Renal cortex interstitium (tissue), 11 donors: ENCODE measurements at regions not wholly inside any gene's neighbourhood (a gene's known extent, or its start where the extent isn't known, plus 50 kb on each side); places are given as distances from the start of the nearest gene placed in this dataset.
A peak's percentile ranks its signal among the peaks of the same experiment; 100 is the strongest.

Experiments used
- DNase-seq, 11 donors: peaks; one replicate each; pipeline ENCODE4 v3.0.0-alpha.2; 2013; ENCODE audit warnings: low read depth in 9 of 11, low spot score in 4 of 11; ENCODE audit errors: extremely low read depth in 1 of 11

DNA sequence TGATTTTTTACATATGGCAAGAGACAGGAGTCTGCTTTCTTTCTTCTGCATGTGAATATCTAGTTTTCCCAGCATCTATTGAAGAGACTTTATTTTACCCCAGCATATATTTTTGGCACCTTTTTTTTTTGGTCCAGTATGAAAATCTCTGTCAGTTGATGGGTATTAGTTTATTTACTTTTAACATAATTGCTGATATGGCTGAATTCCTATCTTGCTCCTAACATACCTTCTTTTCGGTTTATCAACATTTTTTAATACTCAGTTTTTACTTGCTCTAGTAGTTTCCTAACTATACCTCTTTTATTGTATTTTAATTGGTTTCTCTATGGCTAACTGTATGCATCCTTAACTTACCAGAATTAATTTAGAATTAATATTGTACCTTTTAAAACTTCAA, 77.5 kb upstream of the PDE7B start:
- DNase-seq: no peak

DNA sequence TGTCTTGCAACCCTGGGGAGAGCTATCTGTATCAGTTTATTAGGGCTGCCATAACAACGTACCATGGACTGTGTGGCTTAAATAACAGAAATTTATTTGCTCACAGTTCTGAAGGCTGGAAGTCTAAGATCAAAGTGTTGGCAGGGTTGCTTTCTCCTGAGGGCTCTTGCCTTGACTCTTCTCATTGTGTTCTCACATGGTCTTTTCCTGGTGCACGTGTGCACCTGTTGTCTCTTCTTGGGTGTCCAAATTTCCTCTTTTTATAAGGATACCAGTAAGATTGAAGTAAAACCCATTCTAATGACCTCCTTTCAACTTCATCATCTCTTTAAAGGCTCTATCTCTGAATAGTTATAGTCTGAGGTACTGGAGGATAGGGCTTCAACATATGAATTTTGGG, 72.3 kb upstream of the PDE7B start:
- DNase-seq: no peak

DNA sequence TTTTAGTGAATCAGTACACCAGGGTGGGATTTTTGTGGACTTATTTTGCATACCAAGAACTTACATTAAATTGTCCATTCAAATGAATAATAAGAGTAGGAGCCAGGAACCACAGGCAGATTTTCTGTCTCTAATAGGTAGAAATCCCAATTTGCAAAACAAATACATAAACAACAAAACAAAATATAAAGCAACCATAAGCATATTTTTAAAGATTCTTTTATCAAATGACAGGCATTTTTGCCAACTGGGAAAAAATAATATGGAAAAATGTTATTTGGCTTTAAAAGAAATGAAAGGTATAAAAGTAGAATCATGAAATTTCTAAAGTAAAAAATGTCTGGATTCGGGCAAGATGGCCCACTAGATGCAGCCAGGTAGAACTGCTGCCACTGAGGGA, 71.2 kb upstream of the PDE7B start:
- no peak for DNase-seq

DNA sequence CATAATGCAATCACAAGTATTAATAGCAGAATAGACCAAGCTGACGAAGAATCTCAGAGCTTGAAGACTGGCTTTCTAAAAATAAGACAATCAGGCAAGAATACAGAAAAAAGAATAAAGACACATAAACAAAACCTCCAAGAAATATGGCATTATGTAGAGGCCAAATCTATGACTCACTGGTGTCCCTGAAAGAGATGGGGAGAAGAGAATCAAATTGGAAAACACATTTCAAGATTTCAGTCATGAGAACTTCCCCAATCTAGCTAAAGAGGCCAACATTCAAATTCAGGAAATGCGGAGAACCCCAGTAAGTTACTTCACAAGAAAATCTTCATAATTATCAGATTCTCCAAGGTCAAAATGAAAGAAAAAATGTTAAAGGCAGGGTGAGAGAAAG, 69.0 kb upstream of the PDE7B start:
- DNase-seq: no peak

DNA sequence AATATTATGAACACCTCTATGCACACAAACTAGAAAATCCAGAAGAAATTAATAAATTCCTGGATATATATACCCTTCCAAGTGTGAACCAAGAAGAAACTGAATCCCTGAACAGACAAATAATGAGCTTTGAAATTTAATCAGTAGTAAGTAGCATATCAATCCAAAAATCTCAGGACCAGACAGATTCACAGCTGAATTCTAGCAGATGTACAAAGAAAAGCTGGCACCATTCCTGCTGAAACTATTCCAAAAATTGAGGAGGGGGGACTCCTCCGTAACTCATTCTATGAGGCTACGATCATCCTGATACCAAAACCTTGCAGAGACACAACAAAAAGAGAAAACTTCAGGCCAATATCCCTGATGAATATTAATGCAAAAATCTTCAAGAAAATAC, 67.0 kb upstream of the PDE7B start:
- no peak for DNase-seq

DNA sequence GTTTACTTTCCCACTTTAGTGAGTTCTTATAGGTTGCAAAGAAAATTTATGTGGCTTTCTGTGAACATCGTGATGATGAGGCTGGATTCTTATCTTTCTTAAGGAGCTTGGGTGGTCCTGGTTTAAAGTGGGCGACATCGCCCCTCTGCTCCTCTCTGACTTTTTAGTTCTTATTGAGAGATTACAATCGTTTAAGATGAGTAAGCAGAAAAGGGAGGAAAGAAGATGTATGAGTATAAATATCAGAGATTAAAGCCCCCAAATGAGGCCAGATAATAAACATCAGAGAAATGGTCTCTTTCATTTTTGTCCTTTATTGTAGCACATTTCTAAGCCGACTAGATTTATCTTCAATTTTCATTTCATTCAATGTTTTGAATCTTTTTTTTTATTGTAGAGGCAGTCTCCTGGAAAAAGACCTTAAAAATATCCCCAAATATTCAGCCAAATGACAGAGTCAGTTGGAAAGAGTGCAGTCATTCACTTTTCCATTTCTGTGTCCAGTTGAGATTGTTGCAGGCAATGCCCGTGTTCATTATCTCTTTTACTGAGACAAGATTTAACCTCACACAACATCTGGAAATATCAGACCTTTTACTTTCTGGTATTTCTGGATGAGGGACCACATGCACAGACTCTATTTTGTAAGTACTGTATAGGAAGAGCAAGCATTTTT, 62.0 kb upstream of the PDE7B start:
- no peak for DNase-seq

DNA sequence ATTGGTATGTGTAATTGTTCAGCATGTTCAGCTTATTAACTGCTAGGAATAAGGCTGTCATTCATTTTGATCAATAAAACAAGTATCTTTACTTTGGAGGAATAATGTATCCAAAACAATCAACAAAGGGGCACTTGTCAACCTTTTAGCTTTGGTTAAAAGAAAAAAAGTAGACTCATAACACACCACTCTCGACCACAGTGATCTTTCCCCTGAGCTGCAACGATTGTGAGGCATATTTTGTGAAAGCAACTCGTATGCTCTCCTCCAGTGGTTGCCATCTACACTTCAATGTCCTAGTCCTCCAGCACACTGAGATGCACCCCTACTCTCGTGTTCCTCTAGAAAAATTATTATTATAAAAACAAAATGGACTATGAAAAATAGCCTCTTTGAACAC, 60.1 kb upstream of the PDE7B start:
- DNase-seq: no peak

DNA sequence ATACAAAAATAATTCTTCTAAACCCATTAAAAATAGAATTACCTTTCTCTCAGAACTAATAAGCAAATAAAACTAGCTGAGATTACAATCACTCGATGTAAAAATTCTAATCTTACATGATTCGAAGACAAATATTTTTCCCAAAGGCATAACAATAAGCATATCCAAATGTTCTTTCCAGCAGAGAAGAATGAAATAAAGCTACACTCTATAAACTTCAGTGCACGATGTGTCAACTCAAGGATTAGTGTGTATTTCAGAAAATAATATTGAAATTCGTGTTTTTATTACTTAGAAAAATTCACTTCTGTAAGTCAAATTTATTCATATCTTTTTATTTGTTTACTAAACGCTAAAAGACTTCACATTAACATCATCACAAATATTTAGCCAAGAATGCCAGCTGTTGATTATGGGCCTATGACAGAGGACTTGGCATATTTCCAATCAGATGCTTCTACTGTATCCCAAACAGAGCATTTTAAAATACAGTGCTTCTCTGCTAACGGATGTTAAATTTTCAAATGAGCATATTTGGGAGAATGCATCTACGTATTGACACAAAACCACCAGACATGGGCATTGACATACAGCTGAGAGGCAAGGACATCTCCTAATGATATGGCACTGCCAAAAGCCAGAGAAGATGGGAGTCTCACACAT, 54.7 kb upstream of the PDE7B start:
- peak in 2 of 11 donors; percentile 9 to 17 for DNase-seq

DNA sequence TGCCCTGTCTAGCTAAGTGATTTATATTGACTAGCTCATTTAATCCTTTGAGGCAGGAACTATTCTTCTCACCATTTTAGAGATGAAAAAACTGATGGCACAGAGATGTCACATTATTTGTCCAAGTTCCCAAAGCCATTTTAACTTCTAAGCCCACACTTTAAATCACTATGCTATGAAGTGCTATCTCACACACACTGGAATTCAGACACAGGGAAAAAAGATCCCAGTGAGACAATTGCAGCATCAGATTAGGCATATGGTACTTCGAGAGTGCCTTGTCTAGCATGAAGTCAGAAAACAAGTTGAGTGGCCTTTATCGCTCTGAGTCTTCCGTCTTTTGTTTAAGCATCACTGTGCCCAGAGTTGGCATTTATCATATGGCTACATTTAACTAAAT, 54.1 kb upstream of the PDE7B start:
- no peak for DNase-seq

DNA sequence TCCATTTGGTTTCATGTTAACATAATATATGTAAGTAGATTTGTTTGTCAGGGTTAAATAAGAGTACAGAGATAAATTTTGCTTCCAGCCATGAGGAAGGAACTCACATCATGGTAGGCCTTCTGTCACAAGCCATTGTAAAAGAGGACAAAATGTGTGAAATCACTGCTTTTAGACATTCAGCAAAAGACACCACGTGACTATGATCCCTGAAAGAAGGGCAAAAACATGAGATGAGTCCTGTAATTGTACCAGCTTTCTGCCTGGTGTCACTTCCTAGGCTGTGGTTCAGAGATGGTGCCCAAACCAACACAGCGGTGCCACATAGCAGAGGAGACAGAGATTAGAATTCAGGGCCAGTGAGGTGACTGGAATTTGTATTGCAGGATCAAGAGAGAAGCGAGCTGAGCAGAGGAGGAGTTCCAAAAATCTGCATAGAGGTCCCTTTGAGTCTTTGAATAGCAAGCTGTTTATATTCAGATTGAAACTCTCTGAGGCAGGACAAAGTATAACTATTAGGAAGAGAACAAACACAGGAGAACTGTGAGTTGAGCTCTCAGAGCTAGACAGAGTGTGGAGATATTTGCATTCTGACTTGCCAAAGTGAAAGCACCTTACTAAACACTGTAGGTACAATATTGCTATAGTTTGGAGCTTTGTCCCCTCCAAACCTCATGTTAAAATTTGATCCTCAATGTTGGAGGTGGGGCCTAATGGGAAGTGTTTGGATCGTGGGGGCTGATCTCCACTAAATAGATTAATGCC, 52.6 kb upstream of the PDE7B start:
- DNase-seq: no peak
